Keratinocyte (primary cell): ENCODE measurements at regions not wholly inside any gene's neighbourhood (a gene's known extent, or its start where the extent isn't known, plus 50 kb on each side); places are given as distances from the start of the nearest gene placed in this dataset.

ENCODE experiments used
- DNase-seq: peaks from one replicate; pipeline ENCODE4 v3.0.0-alpha.2; 2011; ENCODE audit warnings: low read depth, missing footprints, low spot score
- FAIRE-seq: peaks from 2 replicates; lab custom pipeline; 2011; peaks lifted over from hg19 to GRCh38; lab: Jason Lieb, UNC
- H2AFZ ChIP-seq: 2 replicates; pipeline ENCODE4 v1.6.0; 2012; ENCODE audit warnings: low read length, control low read depth, inconsistent platforms; ENCODE audit not compliant: control insufficient read depth
- H3K27ac ChIP-seq: 2 replicates; pipeline ENCODE4 v1.5.1; 2011; ENCODE audit warnings: low read length; ENCODE audit not compliant: control insufficient read depth, insufficient read depth
- H3K27me3 ChIP-seq: 3 replicates; pipeline ENCODE4 v1.6.0; 2011; ENCODE audit warnings: low read length; ENCODE audit not compliant: control insufficient read depth, insufficient read depth; ENCODE audit errors: extremely low read depth
- H3K36me3 ChIP-seq, 2 experiments: 2 replicates in 1 of 2; 3 replicates in 1 of 2; pipeline ENCODE4 v1.5.1; 2011; ENCODE audit warnings: low read length in 2 of 2, mild to moderate bottlenecking in 1 of 2; ENCODE audit not compliant: control insufficient read depth in 2 of 2, insufficient read depth in 2 of 2; ENCODE audit errors: extremely low read depth in 1 of 2
- H3K4me1 ChIP-seq: 3 replicates; pipeline ENCODE4 v1.5.1; 2011; ENCODE audit warnings: low read length; ENCODE audit not compliant: control insufficient read depth, insufficient read depth; ENCODE audit errors: extremely low read depth
- H3K4me2 ChIP-seq: 3 replicates; pipeline ENCODE4 v1.6.0; 2011; ENCODE audit warnings: low read depth, low read length; ENCODE audit not compliant: control insufficient read depth, insufficient read depth; ENCODE audit errors: extremely low read depth
- H3K4me3 ChIP-seq, 3 experiments: fragments of 200-600 bp in 1 of 3; sonication (generic) in 1 of 3; 2 replicates in 2 of 3; 3 replicates in 1 of 3; pipeline ENCODE4 v1.5.1; 2011 to 2016; ENCODE audit warnings: low read length in 3 of 3, mild to moderate bottlenecking in 3 of 3, control low read depth in 2 of 3, inconsistent platforms in 1 of 3, low read depth in 1 of 3, mixed read lengths in 1 of 3, mixed run types in 1 of 3, moderate library complexity in 1 of 3; ENCODE audit not compliant: control insufficient read depth in 2 of 3, insufficient read depth in 2 of 3; ENCODE audit errors: extremely low read depth in 1 of 3
- H3K79me2 ChIP-seq: 2 replicates; pipeline ENCODE4 v1.6.0; 2012; ENCODE audit warnings: low read length; ENCODE audit not compliant: control insufficient read depth, insufficient read depth
- H3K9ac ChIP-seq: 3 replicates; pipeline ENCODE4 v1.6.0; 2011; ENCODE audit warnings: low read length; ENCODE audit not compliant: control insufficient read depth, insufficient read depth; ENCODE audit errors: extremely low read depth
- H3K9me1 ChIP-seq: 3 replicates; pipeline ENCODE4 v1.6.0; 2011; ENCODE audit warnings: low read length; ENCODE audit not compliant: control insufficient read depth, insufficient read depth; ENCODE audit errors: extremely low read depth
- H3K9me3 ChIP-seq: 2 replicates; pipeline ENCODE4 v1.5.1; 2012; ENCODE audit warnings: low read depth, low read length; ENCODE audit not compliant: control insufficient read depth
- H4K20me1 ChIP-seq: 3 replicates; pipeline ENCODE4 v1.6.0; 2011; ENCODE audit warnings: low read length; ENCODE audit not compliant: control insufficient read depth, insufficient read depth; ENCODE audit errors: extremely low read depth
- EZH2 ChIP-seq: IDR thresholded peaks from one replicate; pipeline ENCODE4 v1.6.1; 2012; ENCODE audit warnings: inconsistent platforms, mild to moderate bottlenecking, low read length, moderate library complexity
- dilution Hi-C: fragments of 300-500 bp; cut with MboI; formaldehyde crosslinking; loops from one replicate; pipeline ENCODE4 v1.7.0; 2020; ENCODE audit warnings: low sequenced_read_pairs; ENCODE audit not compliant: extremely low pct_ligation_motif_present
- TF ChIP-seq, protein P1 (sequence below), 3 experiments: IDR thresholded peaks in 1 of 3; conservative IDR thresholded peaks in 1 of 3; optimal IDR thresholded peaks in 1 of 3; 2 replicates in 2 of 3; 3 replicates in 1 of 3; pipeline versions ENCODE3 to v1.5.1; 2011; ENCODE audit warnings: low read length in 3 of 3, mild to moderate bottlenecking in 3 of 3, moderate library complexity in 2 of 3, control low read depth in 1 of 3, inconsistent platforms in 1 of 3; ENCODE audit not compliant: insufficient read depth in 2 of 3; ENCODE audit errors: extremely low read depth in 1 of 3

DNA sequence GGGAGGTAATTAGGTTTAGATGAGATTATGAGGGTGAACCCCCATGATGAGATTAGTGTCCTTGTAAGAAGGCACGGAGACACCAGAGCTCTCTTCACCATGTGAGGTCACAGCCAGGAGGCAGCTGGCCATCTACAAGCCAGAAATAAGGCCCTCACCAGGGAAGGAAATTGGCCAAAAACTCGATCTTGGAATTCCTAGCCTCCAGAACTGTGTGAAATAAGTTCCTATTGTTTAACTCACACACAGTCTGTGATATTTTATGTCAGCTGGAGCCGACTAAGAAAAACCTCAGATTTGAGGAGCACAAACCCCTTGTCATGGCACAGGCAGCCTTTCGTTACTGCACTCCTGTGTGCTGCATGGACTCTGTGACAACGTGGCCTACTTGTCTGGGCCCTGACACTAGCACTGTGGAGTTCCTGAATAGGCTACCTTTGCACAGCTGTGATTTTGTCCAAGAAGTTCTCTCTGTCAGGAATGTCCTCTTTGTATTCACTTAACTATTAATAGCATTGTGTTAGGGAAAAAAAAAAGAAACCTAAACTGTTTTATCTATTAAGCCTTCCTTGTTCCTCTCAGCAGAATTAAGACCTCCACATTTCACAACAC, 319.8 kb downstream of the TDRD15 start:
- Histone ChIP-seq H3K36me3 (no peaks in the 10 kb centered on the region), H3K4me1 (no peaks in the 10 kb centered on the region), H4K20me1 (no peaks in the 10 kb centered on the region), H3K79me2 (no peaks in the 10 kb centered on the region), H3K27ac (no peak overlapping the region), H3K9me3 (no peaks in the 10 kb centered on the region), H3K9ac (no peak overlapping the region), H3K4me2 (no peak overlapping the region), H3K9me1 (no peaks in the 10 kb centered on the region), H3K27me3 (no peaks in the 10 kb centered on the region), H2AFZ (no peak overlapping the region), H3K4me3 (no peak overlapping the region)
- dilution Hi-C loops = no loop called here
- TF ChIP-seq EZH2 = no peak
- DNase-seq (no peak), FAIRE-seq (no peak)

DNA sequence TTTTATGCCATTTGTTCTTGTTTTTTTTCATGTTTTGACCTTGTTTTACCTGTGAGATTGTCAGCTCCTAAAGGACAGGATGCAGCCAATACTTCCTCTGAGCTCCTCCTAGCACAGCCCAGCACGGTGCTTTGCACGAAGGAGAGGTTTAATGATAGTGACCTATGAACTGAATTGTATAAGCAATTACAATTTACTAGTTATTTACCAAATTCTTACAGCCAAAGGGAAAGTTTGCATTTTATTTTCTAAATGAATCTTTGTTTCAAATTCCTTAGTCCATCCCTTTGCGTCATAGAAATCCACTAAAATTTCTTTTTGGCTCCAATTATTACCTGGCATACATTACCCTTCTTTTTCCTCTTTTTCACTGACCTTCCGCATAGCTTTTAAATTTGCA, 326.1 kb downstream of the TDRD15 start:
- DNase-seq (no peak), FAIRE-seq (no peak)
- Histone ChIP-seq H3K79me2 (no peaks in the 10 kb centered on the region), H3K9ac (no peak overlapping the region), H3K4me2 (no peak overlapping the region), H2AFZ (no peak overlapping the region), H3K36me3 (no peaks in the 10 kb centered on the region), H4K20me1 (no peaks in the 10 kb centered on the region), H3K27ac (no peak overlapping the region), H3K9me3 (no peaks in the 10 kb centered on the region), H3K9me1 (no peaks in the 10 kb centered on the region), H3K4me1 (no peaks in the 10 kb centered on the region), H3K4me3 (no peak overlapping the region), H3K27me3 (no peaks in the 10 kb centered on the region)
- TF ChIP-seq, protein P1, sequence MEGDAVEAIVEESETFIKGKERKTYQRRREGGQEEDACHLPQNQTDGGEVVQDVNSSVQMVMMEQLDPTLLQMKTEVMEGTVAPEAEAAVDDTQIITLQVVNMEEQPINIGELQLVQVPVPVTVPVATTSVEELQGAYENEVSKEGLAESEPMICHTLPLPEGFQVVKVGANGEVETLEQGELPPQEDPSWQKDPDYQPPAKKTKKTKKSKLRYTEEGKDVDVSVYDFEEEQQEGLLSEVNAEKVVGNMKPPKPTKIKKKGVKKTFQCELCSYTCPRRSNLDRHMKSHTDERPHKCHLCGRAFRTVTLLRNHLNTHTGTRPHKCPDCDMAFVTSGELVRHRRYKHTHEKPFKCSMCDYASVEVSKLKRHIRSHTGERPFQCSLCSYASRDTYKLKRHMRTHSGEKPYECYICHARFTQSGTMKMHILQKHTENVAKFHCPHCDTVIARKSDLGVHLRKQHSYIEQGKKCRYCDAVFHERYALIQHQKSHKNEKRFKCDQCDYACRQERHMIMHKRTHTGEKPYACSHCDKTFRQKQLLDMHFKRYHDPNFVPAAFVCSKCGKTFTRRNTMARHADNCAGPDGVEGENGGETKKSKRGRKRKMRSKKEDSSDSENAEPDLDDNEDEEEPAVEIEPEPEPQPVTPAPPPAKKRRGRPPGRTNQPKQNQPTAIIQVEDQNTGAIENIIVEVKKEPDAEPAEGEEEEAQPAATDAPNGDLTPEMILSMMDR (optimal IDR thresholded peaks at IDR 0.05 in 1 of 3, IDR thresholded peaks at IDR 0.05 in 1 of 3, conservative IDR thresholded peaks at IDR 0.05 in 1 of 3; ENCODE audit: extremely low read depth in 1 of 3, insufficient read depth in 2 of 3, low read length in 3 of 3) = no peak
- TF ChIP-seq EZH2 = no peak
- dilution Hi-C loops = no loop called here

DNA sequence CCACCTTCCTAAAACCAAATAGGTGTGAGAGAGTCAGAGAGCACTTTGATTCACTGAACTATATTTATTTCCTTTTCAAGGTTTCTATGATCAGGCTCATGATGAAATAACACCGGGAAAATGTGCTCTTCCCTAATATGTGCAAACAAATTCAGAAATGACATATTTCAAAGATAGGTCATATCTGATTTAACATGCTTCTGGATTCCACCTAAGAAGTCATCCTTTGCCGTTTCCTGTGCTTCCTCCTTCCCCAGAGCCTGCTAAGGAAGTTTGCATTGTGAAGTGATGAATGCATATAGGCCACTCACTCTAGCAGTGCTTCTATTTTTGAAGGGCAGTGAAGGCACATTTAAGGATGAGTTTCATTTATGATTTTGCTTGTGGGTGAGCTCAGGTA, 327.6 kb downstream of the TDRD15 start:
- Histone ChIP-seq H3K4me3 (no peak overlapping the region), H2AFZ (no peak overlapping the region), H3K9me3 (no peaks in the 10 kb centered on the region), H4K20me1 (no peaks in the 10 kb centered on the region), H3K27ac (no peak overlapping the region), H3K36me3 (no peaks in the 10 kb centered on the region), H3K9me1 (no peaks in the 10 kb centered on the region), H3K4me2 (no peak overlapping the region), H3K27me3 (no peaks in the 10 kb centered on the region), H3K79me2 (no peaks in the 10 kb centered on the region), H3K4me1 (no peaks in the 10 kb centered on the region), H3K9ac (no peak overlapping the region)
- DNase-seq = no peak
- dilution Hi-C loops = no loop called here
- FAIRE-seq = no peak
- no peak for TF ChIP-seq EZH2
- TF ChIP-seq, protein P1 (optimal IDR thresholded peaks at IDR 0.05 in 1 of 3, IDR thresholded peaks at IDR 0.05 in 1 of 3, conservative IDR thresholded peaks at IDR 0.05 in 1 of 3; ENCODE audit: extremely low read depth in 1 of 3, insufficient read depth in 2 of 3, low read length in 3 of 3) = no peak
